ENCODE measurements at regions not wholly inside any gene's neighbourhood (a gene's known extent, or its start where the extent isn't known, plus 50 kb on each side); places are given as distances from the start of the nearest gene placed in this dataset.

DNA sequence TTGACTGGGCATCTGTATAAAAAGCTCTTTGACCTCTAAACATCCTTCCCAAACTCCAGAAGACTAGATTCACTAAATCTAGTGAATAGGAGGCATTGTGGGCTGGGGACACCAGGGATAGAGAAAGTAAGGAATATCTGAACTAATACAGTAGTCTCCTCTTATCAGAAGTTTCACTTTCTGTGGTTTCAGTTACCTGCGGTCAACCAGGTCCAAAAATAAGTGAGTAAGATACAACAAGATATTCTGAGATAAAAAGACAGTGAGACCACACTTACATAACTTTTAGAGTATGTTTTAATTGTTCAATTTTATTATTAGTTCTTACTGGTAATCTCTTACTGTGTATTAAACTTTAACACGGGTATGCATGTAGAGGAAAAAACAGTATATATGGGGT, 376.5 kb downstream of the HNRNPD start:
- no peak for TF ChIP-seq EZH2 (IDR thresholded peaks at IDR 0.05; ENCODE audit: borderline replicate concordance, low read length)
- no peak for TF ChIP-seq CTCF (IDR thresholded peaks at IDR 0.05; ENCODE audit: low read length)
- H3K4me1 ChIP-seq (ENCODE audit: insufficient read depth, low read length, severe bottlenecking): no peaks in the 10 kb centered on the region
- H3K4me3 ChIP-seq (ENCODE audit: low read depth, low read length, poor library complexity, severe bottlenecking): no peak overlapping the region
- no peaks in the 10 kb centered on the region for H3K36me3 ChIP-seq (ENCODE audit: insufficient read depth, low read length)
- H2AFZ ChIP-seq (ENCODE audit: low read length): no peak overlapping the region
- no peak overlapping the region for H3K27ac ChIP-seq (ENCODE audit: low read depth, low read length, poor library complexity, severe bottlenecking)
- no peaks in the 10 kb centered on the region for H3K9me2 ChIP-seq (ENCODE audit: low read depth, low read length)
- no peak overlapping the region for H3K4me2 ChIP-seq (ENCODE audit: low read length)
- no peaks in the 10 kb centered on the region for H3K27me3 ChIP-seq (ENCODE audit: insufficient read depth, low read length)
- H3K9ac ChIP-seq (ENCODE audit: low read length): no peak overlapping the region
- H3K79me2 ChIP-seq (ENCODE audit: insufficient read depth, low read length): no peaks in the 10 kb centered on the region
- no peaks in the 10 kb centered on the region for H4K20me1 ChIP-seq (ENCODE audit: insufficient read depth, low read length)
- H3F3A ChIP-seq (ENCODE audit: insufficient read depth, low read length): no peaks in the 10 kb centered on the region
- no peaks in the 10 kb centered on the region for H3K9me3 ChIP-seq (ENCODE audit: low read length)

GRCh38 chr4:81990898-81991297, 382.9 kb downstream of the HNRNPD start:
- H3K9ac ChIP-seq (ENCODE audit: low read length): no peak overlapping the region
- H3K4me3 ChIP-seq (ENCODE audit: low read depth, low read length, poor library complexity, severe bottlenecking): no peak overlapping the region
- H3K27ac ChIP-seq (ENCODE audit: low read depth, low read length, poor library complexity, severe bottlenecking): no peak overlapping the region
- TF ChIP-seq CTCF (IDR thresholded peaks at IDR 0.05; ENCODE audit: low read length) (no peak), EZH2 (IDR thresholded peaks at IDR 0.05; ENCODE audit: borderline replicate concordance, low read length) (no peak)
- no peaks in the 10 kb centered on the region for H3K79me2 ChIP-seq (ENCODE audit: insufficient read depth, low read length)
- no peak overlapping the region for H3K4me2 ChIP-seq (ENCODE audit: low read length)
- H3K9me3 ChIP-seq (ENCODE audit: low read length): no peaks in the 10 kb centered on the region
- no peak overlapping the region for H2AFZ ChIP-seq (ENCODE audit: low read length)
- H3K4me1 ChIP-seq (ENCODE audit: insufficient read depth, low read length, severe bottlenecking): no peaks in the 10 kb centered on the region
- H3K27me3 ChIP-seq (ENCODE audit: insufficient read depth, low read length): no peaks in the 10 kb centered on the region
- H4K20me1 ChIP-seq (ENCODE audit: insufficient read depth, low read length): no peaks in the 10 kb centered on the region
- H3F3A ChIP-seq (ENCODE audit: insufficient read depth, low read length): no peaks in the 10 kb centered on the region
- H3K9me2 ChIP-seq (ENCODE audit: low read depth, low read length): no peaks in the 10 kb centered on the region
- no peaks in the 10 kb centered on the region for H3K36me3 ChIP-seq (ENCODE audit: insufficient read depth, low read length)

GRCh38 chr4:81990211-81990610, 383.6 kb downstream of the HNRNPD start:
- H3K79me2 ChIP-seq (ENCODE audit: insufficient read depth, low read length): no peaks in the 10 kb centered on the region
- no peak overlapping the region for H3K27ac ChIP-seq (ENCODE audit: low read depth, low read length, poor library complexity, severe bottlenecking)
- H3K9ac ChIP-seq (ENCODE audit: low read length): no peak overlapping the region
- H3K4me3 ChIP-seq (ENCODE audit: low read depth, low read length, poor library complexity, severe bottlenecking): no peak overlapping the region
- H3K4me1 ChIP-seq (ENCODE audit: insufficient read depth, low read length, severe bottlenecking): no peaks in the 10 kb centered on the region
- H3K36me3 ChIP-seq (ENCODE audit: insufficient read depth, low read length): no peaks in the 10 kb centered on the region
- no peak overlapping the region for H2AFZ ChIP-seq (ENCODE audit: low read length)
- H4K20me1 ChIP-seq (ENCODE audit: insufficient read depth, low read length): no peaks in the 10 kb centered on the region
- H3K27me3 ChIP-seq (ENCODE audit: insufficient read depth, low read length): no peaks in the 10 kb centered on the region; the same call in 1 of the 2 replicates
- TF ChIP-seq CTCF (IDR thresholded peaks at IDR 0.05; ENCODE audit: low read length) (no peak), EZH2 (IDR thresholded peaks at IDR 0.05; ENCODE audit: borderline replicate concordance, low read length) (no peak)
- no peaks in the 10 kb centered on the region for H3F3A ChIP-seq (ENCODE audit: insufficient read depth, low read length)
- H3K9me2 ChIP-seq (ENCODE audit: low read depth, low read length): no peaks in the 10 kb centered on the region
- no peaks in the 10 kb centered on the region for H3K9me3 ChIP-seq (ENCODE audit: low read length)
- no peak overlapping the region for H3K4me2 ChIP-seq (ENCODE audit: low read length)

Data from OCI-LY1 (cell line).